DMS 273 (cell line): ENCODE measurements at regions not wholly inside any gene's neighbourhood (a gene's known extent, or its start where the extent isn't known, plus 50 kb on each side); places are given as distances from the start of the nearest gene placed in this dataset.

Source experiments
- DNase-seq: peaks from one replicate; lab custom pipeline; 2025; ENCODE audit not compliant: unreplicated experiment; lab: John Stamatoyannopoulos, UW

DNA sequence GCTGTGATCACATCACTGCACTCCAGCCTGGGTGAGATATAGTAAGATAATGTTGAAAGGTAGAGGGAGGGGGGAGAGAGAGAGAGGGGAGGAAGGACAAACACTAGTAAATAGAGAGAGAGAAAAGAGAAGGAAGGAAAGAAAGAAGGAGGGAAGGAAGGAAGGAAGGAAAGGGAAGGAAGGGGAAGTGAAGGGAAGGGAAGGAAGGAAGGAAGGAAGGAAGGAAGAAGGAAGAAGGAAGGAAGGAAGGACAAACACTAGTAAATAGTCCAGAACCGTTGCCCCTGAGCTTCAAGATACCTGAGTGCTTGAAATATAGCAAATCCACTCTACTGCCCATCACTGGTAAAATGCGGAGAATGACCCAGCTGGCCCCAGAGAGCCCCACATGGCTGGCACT, 156.5 kb upstream of the ZNF507 start:
- DNase-seq: no peak

GRCh38 chr19:32189956-32190706, 155.3 kb upstream of the ZNF507 start:
- DNase-seq: no peak

- DNase-seq: no peak
Measured at GRCh38 chr19:32191921-32192320, 153.5 kb upstream of the ZNF507 start.

- no peak for DNase-seq
Measured at GRCh38 chr19:32195706-32196610, 149.5 kb upstream of the ZNF507 start.

DNA sequence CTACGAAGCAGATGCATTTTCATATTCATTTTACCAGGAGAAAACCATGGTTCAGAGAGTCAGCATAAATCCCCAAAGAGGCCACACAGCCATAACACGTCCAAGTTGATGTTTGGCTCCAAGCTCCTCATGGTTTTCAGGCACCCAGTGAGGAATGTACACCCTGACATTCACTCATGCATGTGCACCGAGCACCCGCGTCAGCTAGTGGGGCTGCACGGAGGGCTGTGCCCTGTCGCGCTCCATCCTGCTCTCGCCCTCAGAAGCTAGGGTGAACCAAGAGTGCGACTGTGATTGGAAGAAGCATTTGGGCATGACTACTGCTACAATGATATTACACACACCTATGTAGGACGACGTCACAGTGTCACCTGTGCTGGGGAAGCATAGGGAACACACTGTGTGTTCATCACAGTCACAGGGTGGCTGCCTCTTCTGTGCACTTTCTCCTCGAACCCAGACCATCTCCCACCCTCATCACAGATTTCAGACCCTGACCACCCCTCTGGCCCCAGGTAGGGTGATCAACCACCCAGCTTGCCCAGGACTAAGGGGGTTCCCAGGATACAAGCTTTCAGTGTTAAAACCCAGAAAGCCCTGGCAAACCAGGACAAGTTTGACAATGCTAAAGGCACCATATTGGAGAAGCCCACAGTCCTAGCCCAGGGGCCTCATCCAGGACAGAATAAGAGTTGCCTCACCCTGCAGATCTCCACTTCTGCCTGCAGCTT, 148.6 kb upstream of the ZNF507 start:
- no peak for DNase-seq

- DNase-seq: no peak
Measured at GRCh38 chr19:32197896-32198882, 147.2 kb upstream of the ZNF507 start.

DNA sequence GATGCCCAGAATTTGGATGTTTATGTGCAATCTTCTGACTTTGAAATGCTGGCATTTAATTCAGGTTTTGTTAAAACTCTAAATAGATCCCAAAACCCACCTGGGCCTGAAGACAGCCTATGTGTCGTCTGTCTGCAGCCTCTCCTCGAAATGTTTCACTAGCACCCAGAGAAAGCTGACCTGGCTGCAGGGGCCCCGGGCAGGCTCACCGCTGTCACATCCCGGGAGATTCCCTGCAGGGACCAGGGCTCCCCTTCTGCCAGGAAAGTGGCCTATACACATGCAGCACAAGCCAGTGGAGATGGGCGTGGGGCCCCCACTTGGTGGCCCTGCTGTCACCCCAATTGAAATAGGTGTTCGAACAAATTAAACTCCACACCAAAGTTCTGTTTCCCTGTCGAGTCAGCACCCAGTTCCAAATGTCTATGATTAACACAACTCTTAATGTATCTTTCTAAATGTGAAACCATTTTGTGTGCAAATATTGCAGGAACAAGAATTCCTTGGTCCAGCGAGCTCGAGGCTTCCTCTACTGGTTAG, 145.8 kb upstream of the ZNF507 start:
- no peak for DNase-seq

GRCh38 chr19:32200312-32201038, 144.9 kb upstream of the ZNF507 start:
- DNase-seq: no peak

DNA sequence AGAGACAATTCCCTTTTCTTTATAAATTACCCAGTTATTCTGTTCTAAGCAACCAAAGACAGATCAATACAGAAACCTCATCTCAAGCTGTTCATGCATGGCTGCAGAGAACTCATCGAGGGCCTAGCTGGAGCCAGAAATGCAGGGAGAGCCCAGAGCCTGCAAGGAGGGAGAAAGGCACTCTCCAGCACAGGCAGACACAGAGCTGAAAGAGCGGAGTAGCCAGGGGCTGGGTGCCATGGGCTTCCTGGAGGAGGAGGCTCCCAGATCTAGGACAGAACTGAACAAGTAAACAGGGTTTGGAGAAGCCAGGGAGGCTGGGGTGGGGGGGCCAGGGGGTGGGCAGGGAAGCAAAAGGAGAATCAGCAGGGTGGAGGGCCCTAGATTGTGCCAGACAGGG, 144.2 kb upstream of the ZNF507 start:
- no peak for DNase-seq

DNA sequence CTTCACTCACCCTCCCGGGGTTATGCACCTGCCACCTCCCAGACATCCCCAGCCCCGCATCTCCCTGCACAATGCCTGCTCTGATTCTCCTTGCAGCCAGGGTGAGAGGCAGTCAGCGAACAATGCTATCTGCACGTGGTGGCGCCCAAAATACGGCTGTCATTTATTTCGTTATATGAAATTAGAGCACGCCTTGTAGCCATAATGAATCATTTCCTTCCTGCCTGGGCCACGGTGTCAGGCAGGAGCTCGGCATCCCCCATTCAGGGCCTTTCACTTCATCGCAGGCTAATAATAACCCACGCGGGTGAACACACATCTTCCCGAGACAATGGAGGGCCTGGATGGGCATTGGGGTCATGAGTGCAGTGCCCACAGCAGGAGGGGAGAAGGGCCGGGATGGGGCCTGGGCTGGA, 143.8 kb upstream of the ZNF507 start:
- no peak for DNase-seq

- no peak for DNase-seq
Measured at GRCh38 chr19:32202244-32202643, 143.2 kb upstream of the ZNF507 start.

DNA sequence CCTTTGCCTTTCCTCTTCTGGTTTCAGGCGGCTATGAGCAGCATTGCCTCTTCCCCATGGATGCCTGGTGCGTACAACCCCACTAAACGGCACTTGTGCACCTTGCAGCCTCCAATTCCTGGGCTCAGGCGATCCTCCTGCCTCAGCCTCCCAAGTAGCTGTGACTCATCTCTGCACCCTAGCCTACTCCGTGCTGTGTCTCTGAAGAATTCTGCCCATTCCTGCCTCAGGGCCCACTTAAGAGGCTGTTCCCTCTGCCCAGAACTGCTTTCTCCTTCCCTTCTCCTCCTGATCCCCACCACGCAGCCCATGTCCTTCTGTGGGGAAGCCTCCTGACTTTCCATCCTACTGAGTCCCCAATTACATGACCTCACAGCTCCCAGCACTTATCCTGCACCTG, 142.2 kb upstream of the ZNF507 start:
- DNase-seq: no peak

- no peak for DNase-seq
Measured at GRCh38 chr19:32206065-32206464, 139.3 kb upstream of the ZNF507 start.

DNA sequence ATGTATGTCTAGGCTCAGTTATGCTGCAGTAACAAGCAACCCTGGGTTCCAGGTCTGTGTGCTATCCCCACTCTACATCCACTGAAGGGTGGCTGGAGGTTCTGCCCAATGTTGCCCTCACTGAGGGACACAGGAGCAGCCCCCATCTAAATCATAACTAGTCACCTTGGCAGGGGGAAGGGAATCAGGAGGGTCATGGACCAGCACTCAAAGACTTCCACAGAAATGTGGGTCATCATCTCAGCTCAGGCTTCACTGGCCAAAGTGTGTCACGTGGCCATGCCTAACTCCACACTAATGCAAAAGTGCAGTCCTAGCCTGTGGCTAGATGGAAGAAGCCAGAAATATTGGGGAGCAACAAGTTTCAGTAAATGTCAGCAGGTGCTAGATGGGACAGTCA, 137.3 kb upstream of the ZNF507 start:
- DNase-seq: no peak

- no peak for DNase-seq
Measured at GRCh38 chr19:32219392-32219791, 126.0 kb upstream of the ZNF507 start.

DNA sequence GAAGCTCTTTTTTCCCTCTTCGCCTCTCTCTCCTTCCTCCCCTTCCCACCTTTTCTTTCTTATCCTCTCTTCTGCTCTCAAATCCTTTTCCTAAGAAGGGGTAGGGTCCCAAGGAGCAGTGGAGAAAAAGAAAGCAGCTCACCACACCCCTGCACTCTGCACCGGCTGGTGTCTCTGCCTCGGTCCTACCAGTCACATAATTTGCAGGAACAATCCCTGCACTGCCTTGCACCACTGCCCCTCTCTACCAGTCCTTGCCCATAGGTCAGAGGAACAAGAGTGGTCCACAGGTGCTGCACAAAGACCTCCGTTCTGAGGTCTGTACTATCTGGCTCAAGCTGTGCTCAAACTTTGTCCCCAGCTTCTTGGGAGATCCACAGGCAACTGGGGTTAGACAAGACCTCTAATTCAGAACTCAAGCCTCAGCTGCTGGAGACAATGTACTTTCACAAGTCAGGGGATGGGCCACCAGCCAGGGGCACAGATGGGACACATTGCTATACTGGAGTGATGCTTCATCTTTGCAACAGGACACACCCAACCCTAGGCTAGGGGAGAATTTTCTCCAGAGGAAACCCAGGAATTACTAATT, 125.4 kb upstream of the ZNF507 start:
- no peak for DNase-seq

DNA sequence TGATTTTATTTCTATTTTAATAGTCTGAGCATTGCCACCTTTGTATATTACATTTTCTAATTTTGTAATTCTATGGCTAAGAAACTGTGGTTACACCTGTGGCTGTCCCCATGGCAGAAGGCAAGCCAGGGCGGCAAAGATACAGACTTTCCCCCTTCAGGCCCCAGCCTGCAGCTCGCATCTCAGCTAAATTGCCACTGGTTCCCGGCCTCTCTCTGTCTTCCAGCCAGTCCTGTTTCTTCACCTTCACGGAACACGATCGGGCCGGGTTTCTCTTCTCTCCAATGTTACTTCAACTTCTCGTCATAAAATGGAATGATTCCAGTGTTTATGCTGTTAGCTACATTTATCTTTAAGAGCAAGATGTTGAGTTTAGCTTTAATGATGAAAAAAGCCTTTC, 124.5 kb upstream of the ZNF507 start:
- no peak for DNase-seq

- DNase-seq: no peak
Measured at GRCh38 chr19:32222556-32222955, 122.9 kb upstream of the ZNF507 start.

- no peak for DNase-seq
Measured at GRCh38 chr19:32223106-32223505, 122.3 kb upstream of the ZNF507 start.
